ENCODE measurements at regions not wholly inside any gene's neighbourhood (a gene's known extent, or its start where the extent isn't known, plus 50 kb on each side); places are given as distances from the start of the nearest gene placed in this dataset.
"Not testable (repeated sequence)": the region's sequence is repeated elsewhere in the genome, so short reads cannot be mapped to it uniquely, and the experiment has no call there.

- not testable (repeated sequence) for TF ChIP-seq POLR2AphosphoS5, POLR2A, EP300 (IDR thresholded peaks at IDR 0.05)
Measured at GRCh38 chr1:91607686-91608085, 107.0 kb downstream of the CDC7 start.

Measured in upper lobe of left lung (tissue), 4 donors.